GM19468 (cell line): ENCODE measurements at regions not wholly inside any gene's neighbourhood (a gene's known extent, or its start where the extent isn't known, plus 50 kb on each side); places are given as distances from the start of the nearest gene placed in this dataset.
"Not testable (repeated sequence)": the region's sequence is repeated elsewhere in the genome, so short reads cannot be mapped to it uniquely, and the experiment has no call there.

Experiments used
- ATAC-seq: cut with Tn5 transposase; IDR thresholded peaks from one replicate; pipeline ENCODE4 v1.9.1; 2021; ENCODE audit warnings: mild to moderate bottlenecking, moderate library complexity, moderate number of reproducible peaks; ENCODE audit not compliant: unreplicated experiment; ENCODE audit errors: extremely low read depth

DNA sequence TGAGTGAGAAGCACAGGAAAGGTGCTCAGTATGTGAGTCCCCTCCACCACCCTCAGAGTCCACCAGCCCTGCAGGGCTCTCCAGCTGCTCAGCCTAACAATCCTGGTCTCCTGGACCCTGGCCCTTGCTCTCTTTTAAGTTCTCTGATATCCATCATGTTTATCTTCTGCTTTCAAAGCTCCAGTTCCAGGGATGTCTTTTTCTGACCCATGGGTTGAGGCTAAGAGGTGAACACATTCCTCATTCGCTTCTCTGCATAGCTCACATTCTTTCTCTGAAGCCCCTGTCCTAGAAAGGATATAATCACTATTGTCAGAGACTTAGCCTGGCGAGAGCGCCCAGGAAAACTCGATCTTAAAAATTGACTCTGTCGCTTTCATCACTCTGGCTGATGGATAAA lies 86.4 kb downstream of the ARL4C start:
- no peak for ATAC-seq

DNA sequence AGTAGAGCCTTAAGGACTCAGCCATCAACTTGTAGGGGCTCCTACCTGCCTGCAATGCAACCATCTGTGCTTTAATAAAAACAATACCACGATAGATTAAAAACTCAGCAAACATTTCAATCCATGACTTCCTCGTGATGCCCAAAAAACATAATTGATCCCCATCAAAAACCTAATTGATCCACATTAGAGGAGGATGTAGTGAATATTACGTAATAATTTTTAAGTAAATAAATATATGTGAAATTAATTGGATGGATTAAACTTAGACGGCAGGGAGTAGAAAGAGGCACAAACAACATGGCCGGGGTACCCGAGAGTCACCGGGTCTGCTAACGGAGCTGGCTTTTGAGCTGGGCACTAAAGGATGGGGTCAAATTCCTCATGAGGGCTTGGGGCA lies 87.3 kb downstream of the ARL4C start:
- no peak for ATAC-seq

DNA sequence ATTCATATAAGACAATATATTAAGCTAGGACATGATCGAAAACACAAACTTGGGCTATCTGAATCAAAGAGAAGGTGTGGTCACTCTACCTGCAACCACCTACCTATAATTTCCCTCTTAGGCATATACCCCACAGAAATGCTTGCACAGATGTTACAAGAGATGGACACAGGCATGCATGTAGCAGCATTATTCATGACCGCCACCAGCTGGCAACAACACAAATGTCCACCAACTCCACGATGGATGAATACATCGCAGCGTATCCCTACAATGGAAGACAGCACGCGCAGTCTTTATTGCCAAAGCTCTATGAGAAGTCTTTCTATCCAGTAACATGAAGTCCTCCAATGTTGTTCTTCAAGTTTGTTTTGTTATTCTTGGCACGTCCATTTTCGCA lies 90.8 kb downstream of the ARL4C start:
- ATAC-seq, result no peak

DNA sequence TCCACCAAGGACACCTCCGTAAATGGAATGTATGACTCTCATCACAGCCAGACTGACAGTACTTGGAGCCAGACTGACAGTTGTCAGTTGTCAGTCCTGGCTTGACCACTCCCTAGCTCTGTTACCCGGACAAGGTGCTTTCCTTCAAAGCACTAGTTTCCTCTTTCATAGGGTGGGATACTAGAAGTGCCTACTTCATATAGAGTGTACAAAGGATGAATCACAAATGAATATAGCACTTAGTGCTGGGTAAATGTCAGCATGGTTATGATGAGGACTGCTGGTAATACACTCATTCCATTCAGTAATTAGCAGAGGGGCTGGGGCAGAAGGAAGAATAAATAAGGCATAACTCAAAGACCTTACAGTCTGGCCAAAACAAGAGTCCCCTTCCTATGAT lies 91.4 kb downstream of the ARL4C start:
- no peak for ATAC-seq

DNA sequence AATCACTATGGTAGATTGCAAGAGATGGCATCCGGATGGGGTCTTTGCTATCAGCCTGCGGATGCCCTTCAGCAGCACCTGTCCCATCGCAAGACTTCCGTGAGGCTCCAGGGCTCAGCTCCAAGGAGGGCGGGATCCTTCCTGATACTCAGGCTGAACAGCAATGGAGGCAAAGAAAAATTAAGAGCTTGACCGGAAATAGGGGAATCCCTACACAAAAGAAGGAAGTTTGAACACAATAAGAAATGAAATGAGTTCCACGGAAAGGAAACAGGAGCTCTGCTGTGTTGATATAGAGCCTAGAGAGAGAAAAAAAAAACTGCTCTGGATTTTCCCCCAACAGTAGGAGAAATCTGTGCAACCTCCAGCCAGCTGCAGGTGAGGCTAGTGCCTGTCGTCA lies 91.9 kb downstream of the ARL4C start:
- no peak for ATAC-seq

DNA sequence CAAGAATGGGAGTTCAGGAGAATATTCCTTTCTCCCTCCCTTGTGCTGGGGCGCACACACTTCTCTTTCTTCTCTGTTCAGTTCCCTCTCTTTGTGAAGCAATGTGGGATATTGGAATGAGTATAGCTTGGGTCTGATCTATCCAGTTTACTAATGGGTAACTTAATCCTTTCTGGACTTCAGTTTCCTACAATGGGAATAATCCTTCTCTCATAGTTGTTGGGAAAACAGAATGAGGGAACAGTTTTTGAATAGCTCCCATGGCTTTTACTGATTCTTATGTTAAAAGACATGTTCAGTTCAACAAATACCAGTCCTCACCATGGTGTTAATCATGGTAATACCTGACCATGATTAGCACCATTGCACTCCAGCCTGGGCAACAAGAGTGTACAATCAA lies 93.1 kb downstream of the ARL4C start:
- no peak for ATAC-seq

DNA sequence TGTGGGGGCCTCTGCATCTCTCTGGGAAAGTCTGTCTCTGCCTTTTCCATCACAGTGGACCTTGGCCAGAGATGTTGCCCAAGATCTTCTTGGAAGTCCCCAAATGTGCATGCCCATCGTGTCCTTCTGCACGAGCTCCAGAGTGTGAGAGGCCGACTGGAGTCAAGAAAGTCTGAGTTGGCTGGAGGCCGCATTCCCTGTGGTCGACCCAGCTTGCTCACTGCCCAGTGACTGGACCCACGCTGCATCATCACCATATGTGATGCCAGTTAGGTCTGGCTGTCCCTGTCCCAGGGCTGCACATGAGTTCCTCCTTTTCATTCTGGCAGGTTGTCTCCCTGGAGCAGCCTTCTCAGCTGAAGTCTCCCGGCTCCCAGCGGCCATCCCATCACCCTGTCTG lies 93.8 kb downstream of the ARL4C start:
- ATAC-seq, result no peak

DNA sequence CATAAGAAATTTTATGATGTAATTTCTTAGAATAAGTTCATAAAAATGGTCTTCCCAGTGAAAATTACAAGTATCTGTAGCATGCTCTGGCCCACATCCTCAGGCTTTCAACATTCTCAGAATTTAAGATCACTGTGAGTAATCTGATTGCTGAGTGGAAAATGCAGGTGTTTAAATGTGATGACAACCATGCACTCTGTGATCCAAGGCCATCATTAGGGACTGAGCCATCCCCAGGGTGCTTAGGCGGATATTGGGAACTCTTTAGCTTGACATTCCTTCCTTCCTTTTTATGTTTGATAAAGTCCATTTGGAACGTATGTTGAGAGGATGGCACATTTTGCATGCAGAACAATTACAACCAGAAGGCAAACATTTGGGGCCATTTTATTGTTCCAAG lies 95.5 kb downstream of the ARL4C start:
- no peak for ATAC-seq

DNA sequence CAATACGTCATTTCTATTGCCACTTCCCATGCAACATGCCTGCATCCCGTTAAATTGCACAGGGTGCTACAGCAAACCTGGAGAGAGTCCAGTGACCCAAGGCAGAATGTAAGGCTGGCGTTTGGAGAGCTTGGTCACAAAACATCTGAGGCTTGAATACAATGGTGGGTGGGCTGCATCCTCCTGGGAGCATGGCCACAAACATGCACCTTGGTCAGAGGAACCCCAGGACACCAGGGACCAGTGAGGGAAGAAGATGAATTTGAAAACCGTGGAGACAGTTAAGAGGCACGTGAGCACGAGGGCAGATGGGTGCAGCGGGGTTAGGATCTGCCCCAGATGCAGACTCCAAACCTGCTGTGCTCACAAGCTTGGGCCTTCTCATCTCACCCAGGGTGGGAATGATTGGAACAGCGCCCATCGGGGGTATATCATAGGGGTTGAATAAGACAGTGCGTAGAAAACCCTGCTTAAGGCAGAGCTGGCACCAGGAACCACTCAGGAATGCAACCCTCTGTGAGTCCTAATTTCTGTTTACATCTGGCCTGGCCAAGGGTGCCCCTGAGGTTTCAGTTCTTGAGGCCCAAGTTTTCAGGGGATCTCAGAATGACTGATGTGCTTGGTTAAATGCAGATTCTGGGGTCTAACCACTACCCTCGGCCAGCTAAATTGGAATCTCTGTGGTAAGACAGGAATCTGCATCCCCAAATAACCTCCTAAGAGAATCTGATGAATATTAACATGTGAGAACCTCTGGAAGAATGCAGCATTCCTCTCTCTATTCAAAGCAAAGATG lies 97.2 kb downstream of the ARL4C start:
- no peak for ATAC-seq

DNA sequence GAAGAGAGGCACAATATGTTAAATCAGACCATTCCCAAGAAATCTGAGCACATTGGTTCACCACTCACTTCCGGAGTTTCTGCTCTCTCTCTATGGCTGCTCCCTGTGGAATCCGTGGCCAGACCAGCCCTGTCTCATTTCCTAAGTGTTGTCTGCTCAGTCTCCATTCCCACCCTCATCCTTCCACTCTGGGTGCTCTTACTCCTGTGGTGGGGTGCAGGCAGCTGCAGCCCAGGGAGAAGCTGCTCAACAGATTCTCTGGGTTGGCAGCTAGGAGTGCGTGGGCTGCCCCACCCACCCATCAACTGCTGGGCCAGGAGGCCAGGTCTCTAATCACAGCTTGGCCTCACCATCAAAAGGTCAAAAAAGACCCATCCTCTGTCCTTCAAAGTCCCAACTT lies 98.3 kb downstream of the ARL4C start:
- ATAC-seq, result no peak

DNA sequence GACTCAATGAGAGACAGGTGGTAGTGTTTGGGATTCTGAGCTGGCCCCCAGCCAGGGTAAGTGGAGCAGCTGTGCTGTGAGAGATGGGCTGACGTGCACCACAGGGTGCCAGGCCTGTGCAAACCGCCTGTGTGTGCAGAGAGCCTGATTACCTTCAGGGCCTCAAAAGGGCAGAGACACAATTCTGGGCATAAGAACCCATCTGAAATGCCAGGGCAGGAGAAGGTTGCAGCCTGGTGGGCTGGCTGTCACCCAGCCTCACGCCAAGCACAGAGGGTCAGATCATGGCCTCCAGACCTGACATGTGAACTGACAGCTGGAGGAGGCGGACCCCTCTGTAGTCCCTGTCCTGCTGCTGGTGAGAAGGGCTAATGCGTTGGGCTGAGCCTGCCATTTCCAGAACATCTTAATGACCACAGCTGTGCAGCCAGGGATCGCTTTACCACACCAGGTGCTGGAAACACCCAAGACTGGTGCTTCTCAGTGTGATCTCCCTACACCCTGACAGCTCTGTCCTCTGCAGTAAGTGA lies 100.9 kb downstream of the ARL4C start:
- ATAC-seq, result no peak

DNA sequence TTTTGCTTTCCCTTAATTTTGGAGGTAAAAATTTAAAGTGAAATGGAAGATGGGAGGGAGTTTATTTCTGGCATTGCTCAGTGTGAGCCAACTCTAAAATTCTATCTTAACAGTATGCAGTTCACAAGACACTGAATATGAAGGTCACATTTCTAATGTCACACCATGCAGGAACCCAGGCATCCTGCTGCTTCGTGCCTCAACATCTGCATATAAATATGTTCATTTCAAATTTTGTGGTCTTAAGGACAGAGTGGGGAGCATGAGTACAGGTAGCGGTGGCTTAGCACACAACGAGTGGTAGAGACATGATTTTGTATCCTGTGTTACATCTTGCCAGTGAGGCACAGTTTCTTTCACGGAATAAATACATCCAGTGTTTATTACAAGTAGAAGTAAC lies 102.4 kb downstream of the ARL4C start:
- ATAC-seq, result no peak

DNA sequence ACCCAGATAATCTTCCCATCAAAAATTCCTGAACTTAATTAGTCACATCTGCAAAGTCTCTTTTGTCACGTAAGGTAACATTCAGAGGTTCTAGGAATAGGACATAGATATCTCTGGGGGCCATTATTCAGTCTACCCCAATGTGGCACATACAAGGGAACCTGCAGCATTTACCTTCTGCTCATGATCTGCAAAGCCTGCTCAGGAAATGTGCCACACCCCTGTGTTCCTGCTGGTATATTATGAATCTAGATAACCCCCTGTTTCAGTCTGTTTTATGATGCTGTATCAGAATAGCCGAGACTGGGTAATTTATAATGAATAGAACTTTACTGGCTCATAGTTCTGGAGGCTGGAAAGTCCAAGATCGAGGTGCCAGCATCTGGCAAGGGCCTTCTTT lies 103.5 kb downstream of the ARL4C start:
- ATAC-seq, result no peak

DNA sequence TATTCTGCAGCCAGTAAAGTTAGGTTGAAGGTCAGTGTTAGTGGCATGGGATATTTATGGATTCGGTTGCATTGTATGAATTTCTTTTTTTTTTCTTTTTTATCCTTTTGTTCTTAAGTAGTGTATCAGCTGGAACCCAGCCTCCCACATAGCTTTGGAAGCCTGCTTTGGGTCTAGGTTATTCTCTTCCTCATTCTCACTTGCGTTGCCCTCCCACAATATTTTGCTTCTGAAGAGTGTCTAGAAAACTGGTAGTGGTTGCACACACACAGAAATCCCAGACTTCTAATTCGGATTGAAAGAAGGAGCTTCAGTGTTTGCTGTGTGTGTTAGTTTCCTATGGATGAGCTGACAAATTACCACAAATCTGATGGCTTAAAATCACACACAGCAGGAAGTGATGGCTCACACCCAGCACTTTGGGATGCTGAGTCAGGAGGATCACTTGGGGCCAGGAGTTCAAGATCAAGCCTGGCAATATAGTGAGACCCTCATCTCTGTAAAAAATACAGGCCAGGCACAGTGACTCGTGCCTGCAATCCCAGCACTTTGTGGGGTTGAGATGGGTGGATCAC lies 104.8 kb downstream of the ARL4C start:
- no peak for ATAC-seq

DNA sequence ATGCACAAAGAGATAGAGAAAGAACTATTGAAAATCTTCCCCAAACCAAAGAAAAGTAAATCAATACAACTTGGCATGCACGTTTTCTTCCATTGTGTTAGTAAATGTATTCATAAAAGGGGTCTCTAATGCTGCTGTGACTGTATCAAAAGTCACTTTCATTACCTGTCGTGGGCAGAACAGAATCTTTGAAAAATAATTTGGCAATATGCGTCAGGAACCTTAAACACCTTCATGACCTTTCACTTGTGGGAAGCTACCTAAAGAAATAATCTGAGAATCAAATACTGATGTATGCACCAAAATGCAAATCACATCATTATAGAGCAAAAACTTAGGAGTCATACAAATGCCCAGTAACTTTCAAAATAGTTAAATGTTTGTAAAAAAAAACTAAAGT lies 105.3 kb downstream of the ARL4C start:
- ATAC-seq, result no peak

DNA sequence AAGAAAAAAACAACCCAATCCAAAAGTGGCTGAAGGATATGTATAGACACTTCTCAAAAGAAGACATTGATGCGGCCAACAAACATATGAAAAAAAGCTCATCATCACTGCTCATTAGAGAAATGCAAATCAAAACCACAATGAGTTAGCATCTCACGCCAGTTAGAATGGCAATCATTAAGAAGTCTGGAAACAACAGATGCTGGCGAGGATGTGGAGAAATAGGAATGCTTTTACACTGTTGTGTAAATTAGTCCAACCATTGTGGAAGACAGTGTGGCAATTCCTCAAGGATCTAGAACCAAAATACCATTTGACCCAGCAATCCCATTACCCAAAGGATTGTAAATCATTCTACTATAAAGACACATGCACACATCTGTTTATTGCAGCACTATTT lies 107.2 kb downstream of the ARL4C start:
- not testable (repeated sequence) for ATAC-seq

DNA sequence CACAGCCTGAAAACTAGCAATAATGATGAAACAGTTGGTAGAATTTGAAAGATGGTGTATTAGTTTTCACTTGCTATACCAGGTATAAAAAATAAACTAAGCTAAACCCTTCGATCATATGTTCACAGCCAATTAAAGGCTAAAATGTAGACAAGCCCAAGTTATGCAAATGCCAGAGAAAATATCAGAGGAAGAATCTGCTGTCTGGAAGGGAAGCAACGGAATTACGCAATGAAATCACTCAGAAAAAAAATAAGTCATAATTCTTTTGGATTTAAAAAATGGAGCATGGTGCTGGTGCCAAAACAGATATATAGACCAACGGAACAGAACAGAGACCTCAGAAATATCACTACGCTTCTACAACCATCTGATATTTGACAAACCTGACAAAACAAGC lies 108.3 kb downstream of the ARL4C start:
- ATAC-seq, result no peak

DNA sequence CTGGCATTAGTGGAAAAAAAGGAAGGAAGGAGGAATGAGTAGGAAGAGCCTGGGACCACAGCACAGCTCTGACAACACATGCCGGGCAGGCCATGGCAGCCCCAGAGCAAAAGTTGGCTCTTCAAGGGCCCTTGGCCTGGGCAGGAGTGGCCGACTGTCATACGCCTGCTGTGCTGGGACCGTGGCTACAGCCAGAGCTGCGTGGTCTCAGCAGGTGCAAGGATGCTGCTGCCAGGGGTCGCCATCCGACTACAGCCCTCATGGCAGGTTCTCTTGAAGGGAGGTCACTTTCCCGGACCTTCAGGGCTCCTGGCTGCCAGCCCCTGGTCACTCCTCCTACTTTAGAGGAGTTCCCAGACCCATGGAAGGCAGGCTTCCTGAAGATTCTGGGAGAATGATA lies 109.9 kb downstream of the ARL4C start:
- no peak for ATAC-seq

DNA sequence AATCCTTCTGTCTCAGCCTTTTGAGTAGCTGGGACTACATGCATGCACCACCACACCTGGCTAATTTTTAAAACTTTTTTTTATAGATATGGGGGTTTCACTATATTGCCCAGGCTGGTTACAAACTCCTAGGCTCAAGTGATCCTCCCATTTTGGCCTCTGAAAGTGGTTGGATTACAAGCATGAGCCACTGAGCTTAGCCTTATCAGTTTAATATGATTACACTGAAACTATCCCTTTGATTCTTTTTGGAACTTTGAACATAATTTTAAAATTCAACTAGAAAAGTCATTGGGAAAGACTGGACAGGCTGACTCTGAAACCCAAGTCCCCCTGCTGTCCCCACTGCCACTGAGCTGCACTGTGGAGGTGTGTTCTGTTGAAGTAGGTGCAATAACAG lies 114.8 kb downstream of the ARL4C start:
- no peak for ATAC-seq

DNA sequence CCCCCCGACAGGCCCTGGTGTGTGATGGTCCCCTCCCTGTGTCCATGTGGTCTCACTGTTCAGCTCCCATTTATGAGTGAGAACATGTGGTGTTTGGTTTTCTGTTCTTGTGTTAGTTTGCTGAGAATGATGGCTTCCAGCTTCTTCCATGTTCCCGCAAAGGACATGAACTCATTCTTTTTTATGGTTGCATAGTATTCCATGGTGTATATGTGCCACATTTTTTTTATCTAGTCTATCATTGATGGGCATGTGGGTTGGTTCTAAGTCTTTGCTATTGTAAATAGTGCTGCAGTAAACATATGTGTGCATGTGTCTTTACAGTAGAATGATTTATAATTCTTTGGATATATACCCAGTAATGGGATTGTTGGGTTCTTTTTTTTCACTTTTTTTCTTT lies 117.9 kb downstream of the ARL4C start:
- ATAC-seq, result not testable (repeated sequence)

DNA sequence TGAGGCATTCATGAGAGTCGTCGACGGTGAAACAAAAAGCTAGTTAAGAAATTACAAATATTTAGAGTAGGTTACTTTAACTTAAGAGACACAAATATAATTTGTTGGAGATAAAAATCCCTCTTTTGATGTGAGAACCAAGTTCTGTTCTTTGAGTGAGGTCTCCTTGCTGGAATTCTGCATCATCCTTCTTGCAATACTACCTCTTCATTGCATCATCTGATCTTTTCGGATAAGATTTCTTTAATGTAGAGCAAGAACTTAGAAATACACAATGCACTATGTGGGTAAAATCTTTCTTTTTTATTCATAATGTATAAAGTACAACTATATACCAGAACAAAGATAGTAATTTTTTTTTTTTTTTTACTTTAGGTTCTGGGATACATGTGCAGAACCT lies 118.4 kb downstream of the ARL4C start:
- no peak for ATAC-seq
